GM20431 (cell line): ENCODE measurements at regions not wholly inside any gene's neighbourhood (a gene's known extent, or its start where the extent isn't known, plus 50 kb on each side); places are given as distances from the start of the nearest gene placed in this dataset.

Experiments used
- in situ Hi-C: fragments of 300-500 bp; cut with MseI, MboI; formaldehyde crosslinking; loops from one replicate; pipeline ENCODE4 v1.15.0; 2020; ENCODE audit warnings: low sequenced_read_pairs; ENCODE audit not compliant: unreplicated experiment

DNA sequence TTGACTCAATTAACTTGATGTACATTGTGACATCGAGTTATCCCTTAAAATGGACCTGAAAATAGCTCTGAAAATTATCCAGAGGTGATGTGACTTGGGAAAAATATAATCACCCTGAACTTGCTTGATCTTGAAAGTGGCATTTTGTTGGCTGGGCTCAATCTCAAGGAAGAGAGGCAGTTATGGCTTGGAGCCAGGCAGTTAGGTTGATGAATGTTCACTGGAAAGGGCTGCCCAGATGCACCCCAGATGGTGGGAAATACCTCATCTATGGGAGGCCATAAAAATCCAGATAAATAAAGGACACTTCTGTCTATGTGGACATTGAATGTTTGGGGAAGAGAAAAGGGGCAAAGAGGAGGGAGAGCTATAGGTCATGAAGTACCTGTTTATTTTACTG, 55.7 kb upstream of the OR5AN1 start:
- in situ Hi-C loops: no loop called here

DNA sequence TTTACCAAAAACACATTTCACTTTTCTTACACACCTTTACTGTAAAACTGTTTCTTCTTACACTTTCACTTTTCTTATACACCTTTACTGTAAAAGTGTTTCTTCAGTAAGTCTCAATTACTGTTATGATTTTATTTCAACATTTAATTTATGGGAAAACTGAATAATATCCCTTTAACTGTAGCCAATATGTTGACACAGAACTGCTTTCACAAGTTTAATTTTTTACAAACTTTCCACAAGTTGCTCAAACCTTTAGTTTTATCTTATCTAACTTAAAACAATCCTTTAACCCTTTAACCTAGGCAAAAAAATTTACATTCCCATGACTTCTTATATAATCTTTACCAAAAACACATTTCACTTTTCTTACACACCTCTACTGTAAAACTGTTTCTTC, 63.3 kb upstream of the OR5AN1 start:
- in situ Hi-C loops: no loop called here

DNA sequence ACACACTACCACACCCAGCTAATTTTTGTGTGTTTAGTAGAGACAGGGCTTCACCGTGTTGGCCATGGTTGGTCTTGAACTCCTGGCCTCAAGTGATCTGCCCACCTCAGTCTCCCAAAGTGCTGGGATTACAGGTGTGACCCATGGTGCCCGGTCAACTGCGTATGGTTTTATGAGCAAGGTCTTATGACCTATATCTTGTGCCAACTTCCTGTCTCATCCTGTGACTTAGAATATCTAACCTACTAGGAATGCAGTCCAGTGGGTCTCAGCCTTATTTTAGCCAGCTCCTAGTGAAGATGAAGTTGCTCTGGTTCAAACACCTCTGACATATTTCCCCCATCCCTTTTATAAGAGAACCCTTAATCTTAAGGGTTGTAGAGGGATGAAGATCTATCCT, 66.1 kb upstream of the OR5AN1 start:
- in situ Hi-C loops: no loop called here

- in situ Hi-C loops: no loop called here
These were observed 67.5 kb upstream of the OR5AN1 start for GRCh38 chr11:59291228-59291627.

DNA sequence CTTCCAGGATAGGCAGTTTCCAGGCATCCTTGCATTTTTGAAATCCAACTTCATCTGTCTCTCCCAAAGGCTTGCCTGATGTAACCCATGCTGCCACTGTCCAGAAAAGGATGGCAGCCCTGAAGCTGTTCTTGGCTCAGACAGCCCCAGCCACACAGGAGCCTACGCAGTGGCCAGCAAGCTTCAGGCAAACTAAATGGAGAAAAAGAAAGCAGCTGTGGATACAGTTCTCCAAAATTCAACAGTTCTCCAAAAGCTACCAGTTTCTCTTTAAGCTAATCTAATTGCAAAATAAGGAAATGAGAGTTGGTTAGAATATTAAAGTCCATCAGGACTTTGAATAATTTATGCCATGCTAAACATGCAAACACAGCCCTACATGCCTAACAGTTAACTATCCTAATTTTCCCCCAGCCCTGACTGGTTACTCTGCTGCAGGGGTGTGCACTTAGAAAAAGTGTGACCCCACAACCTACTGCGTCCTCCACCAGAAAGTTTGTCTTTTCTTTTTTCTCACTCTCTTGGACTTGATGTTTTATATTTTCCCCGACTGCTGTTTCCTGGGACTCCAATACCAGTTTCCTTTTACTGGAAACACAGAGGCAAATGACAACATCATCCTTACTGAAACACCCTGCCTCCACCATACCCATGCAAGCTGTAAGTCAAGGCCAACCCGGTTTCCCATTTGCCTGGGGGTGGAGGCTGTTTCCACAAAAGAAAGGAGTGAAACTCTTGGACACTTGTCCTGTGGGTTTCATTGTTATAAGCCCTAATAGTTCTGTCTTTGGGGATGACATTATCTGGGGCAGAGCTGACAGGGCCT, 69.1 kb upstream of the OR5AN1 start:
- in situ Hi-C loops: loop anchor here (10.0 kb wide), 1 partner anchor 105 kb away; no protein-coding TSS in a partner anchor

DNA sequence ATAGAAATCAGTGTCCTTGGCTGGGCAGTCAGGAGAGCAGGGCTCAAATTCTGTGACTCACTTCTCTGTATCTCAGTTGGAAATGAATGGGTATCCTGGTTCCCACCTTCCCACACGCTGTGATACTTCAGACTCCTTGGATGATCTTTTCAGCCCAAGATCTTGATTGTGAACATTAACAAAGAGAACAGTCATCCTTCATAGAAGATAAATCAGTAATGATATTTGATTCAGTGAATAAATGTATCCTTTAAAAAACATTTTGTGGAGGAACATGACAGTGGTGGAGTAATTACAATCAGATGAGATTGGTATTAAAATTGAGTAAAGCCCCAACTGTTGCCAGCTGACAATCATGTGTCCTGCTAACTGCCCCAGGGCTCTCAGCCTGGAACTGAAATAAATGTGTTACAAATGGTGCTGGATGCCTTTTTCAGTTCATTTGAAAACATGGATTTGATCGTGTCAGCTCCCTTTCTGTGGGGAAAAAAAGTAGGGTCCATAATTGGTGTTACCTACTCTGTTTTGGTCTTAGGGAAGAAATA, 72.9 kb upstream of the OR5AN1 start:
- in situ Hi-C loops: loop anchor here (10.0 kb wide), 1 partner anchor 101 kb away; no protein-coding TSS in a partner anchor

DNA sequence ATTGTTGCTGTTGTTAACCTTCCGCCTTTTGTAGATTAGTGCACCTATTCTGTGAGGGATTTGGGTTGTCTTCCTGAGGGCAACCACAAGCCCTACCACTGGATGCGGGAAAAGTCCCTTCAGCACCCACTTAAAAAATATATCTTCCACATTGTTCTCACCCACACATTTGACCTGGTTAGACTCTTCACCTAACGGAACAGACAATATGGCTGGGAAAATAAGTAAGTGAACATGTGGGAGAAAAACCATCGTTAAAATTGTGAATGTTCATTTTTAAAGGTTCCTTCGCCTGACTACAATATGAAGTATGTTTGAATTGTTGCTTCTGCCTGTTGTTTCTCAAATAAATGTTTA, 72.0 kb upstream of the MPEG1 start:
- in situ Hi-C loops: loop anchor here (10.0 kb wide), 1 partner anchor 100 kb away; no protein-coding TSS in a partner anchor

DNA sequence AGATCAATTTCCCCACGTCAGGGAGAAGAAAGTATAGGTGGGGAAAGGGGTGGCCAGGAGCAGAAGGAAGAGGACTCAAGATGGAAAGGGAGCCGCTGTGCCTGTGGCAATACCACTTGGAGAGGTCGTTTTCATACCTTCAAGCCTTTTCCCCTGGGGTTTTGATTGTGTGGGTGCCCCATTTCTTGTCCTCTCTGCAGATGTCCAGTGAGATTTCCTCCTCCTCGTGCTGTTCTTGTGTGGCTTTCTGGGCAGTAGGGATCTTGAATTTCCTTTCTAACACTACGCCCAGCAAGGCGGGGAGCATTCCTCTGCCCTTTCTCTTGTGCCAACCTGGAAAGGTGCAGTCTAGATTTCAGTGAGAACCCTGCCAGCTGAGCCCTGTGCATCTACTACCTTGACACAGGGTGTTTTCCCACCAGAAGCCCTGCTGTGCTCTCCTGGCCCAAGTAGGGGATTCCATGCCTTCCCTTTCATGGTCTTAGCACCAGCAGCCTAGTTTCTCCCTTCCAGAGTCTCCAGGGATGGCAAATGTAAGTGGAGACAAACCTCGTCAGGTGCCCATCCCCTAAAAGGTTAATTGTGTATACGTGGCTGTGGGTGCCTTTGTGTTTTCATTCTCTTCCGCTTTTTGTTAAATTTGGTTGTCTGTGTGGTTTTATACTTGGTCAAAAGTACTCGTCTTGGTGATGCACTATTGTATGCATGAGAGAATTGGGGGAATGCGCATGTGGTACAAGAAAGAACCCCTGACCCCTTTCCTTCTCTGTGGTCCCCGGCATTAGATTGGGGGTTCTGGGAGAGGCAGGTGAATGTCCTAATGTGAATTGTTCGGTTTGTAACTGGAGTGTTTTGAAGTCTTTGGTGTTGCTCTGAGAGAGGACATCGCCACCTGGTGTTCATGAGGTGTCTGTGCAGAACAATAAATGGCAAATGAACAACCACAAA, 71.4 kb upstream of the MPEG1 start:
- in situ Hi-C loops: loop anchor here (10.0 kb wide), 1 partner anchor 99 kb away; no protein-coding TSS in a partner anchor

DNA sequence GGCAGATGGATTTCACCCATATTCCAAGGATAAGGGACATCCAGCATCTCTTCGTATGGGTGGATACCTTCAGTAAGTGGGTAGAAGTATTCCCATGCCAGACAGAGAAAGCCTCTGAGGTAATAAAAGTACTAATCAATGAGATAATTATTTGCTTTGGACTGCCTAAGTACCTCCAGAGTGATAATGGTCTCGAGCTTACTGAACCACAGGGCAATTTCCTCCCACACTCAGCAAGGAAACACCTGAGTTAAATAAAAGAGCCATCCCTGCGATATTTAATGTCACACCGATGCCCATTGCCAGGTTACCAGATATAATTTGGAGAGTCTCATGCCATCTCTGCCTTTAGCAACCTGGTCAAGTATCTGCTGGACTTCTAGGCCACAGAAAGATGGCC, 70.6 kb upstream of the MPEG1 start:
- in situ Hi-C loops: loop anchor here (10.0 kb wide), 1 partner anchor 99 kb away; no protein-coding TSS in a partner anchor

DNA sequence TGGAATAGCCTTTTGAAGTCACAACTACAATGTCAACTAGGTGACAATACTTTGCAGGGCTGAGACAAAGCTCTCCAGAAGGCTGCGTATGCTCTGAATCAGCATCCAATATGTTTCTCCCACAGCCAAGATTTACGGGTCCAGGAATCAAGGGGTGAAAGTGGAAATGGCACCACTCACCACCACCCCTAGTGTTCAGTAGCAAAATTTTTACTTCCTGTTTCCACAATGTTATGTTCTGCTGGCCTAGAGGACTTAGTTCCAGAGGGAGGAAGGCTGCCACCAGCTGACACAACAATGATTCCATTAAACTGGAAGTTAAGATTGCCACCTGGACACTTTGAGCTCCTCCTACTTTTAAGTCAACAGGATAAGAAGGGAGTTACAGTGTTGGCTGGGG, 68.5 kb upstream of the MPEG1 start:
- in situ Hi-C loops: loop anchor here (10.0 kb wide), 1 partner anchor 96 kb away; no protein-coding TSS in a partner anchor

- in situ Hi-C loops: no loop called here
These were observed 60.7 kb upstream of the MPEG1 start for GRCh38 chr11:59273373-59273841.

- in situ Hi-C loops: no loop called here
These were observed 60.1 kb upstream of the MPEG1 start for GRCh38 chr11:59272771-59273372.

DNA sequence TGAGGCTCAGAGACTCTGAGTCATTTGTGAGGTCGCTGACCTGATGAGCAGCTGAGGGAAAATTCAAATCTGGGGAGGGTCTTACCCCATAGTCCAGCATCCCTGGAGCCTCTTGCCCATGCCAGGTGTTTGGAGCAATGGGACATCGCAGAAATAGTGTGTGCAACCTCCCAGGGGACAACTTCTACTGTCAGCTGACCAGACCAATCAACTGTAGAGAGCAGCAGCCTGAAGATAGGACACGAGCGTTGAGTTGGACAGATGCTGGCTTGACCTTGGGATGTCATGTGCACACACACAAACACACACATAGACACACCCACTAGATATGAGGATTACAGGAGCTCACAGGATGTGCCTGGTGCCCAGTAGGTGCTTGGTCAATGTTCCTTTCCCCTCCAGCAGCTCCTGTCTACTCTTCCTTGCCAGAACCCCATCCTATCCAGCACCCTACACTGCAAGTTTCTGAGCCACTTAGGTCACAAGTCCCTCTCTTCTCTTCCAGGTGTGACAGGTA, 59.1 kb upstream of the MPEG1 start:
- in situ Hi-C loops: no loop called here

GRCh38 chr11:59271247-59271755, 58.6 kb upstream of the MPEG1 start:
- in situ Hi-C loops: no loop called here

DNA sequence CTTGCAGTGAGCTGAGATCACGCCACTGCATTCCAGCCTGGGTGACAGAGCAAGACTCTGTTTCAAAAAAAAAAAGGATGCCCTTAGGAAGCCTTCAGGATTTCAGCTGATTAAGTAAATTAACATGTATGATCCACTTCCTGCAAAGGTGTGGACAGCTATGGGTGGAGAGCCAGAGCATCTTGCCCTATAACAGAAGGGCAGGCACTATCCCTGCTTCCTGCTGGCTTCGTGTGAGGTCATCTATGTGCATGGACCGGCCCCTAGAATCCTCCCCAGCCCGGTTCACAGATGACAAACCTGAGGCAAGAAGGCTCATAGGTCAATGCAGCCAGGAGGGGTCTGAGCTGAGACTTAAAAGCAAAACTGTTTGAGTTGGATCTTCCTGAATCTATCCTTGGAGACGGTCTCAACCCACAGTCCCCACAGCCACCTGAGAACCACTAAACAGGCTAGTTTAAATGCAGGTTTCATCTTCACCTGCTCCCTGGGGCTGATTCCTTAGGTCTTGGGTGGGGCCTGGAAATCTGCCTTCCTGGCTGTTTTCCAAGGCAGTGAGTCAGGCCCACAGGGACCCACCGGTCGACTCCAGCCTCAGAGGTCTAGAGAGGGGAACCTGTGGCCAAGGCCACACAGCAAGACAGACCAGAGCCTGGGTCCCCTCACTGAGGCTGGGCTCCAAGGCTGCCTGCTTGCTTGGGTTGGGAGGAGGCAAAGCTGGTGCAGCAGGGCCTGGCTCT, 55.2 kb upstream of the MPEG1 start:
- in situ Hi-C loops: no loop called here

GRCh38 chr11:59267196-59267595, 54.5 kb upstream of the MPEG1 start:
- in situ Hi-C loops: no loop called here

- in situ Hi-C loops: no loop called here
These were observed 53.8 kb upstream of the MPEG1 start for GRCh38 chr11:59266491-59266890.

- in situ Hi-C loops: no loop called here
These were observed 53.0 kb upstream of the MPEG1 start for GRCh38 chr11:59265735-59266134.

GRCh38 chr11:59264736-59265135, 52.0 kb upstream of the MPEG1 start:
- in situ Hi-C loops: no loop called here
